ENCODE measurements at regions not wholly inside any gene's neighbourhood (a gene's known extent, or its start where the extent isn't known, plus 50 kb on each side); places are given as distances from the start of the nearest gene placed in this dataset.

GRCh38 chr12:84507956-84508850, 404.4 kb downstream of the SLC6A15 start:
- Histone ChIP-seq H3K4me1 (ENCODE audit: control insufficient read depth in 4 of 4, insufficient read depth in 4 of 4, low read length in 3 of 4) (no peaks in the 10 kb centered on the region), H3K9me3 (ENCODE audit: control insufficient read depth in 4 of 4, low read length in 3 of 4) (no peaks in the 10 kb centered on the region), H3K4me3 (ENCODE audit: low read depth in 1 of 3, low read length in 3 of 3) (no peak overlapping the region), H3K27ac (ENCODE audit: low read depth in 1 of 2, low read length in 2 of 2) (no peak overlapping the region), H3K36me3 (ENCODE audit: control insufficient read depth in 4 of 4, insufficient read depth in 3 of 4, low read depth in 1 of 4, low read length in 3 of 4) (no peaks in the 10 kb centered on the region), H3K9ac (ENCODE audit: low read depth in 1 of 2, low read length in 2 of 2) (no peak overlapping the region), H3K27me3 (ENCODE audit: control insufficient read depth in 4 of 4, insufficient read depth in 4 of 4, low read length in 3 of 4) (no peaks in the 10 kb centered on the region)
- DNase-seq (ENCODE audit: low spot score) = no peak
- TF ChIP-seq JUND (IDR thresholded peaks at IDR 0.05) = no peak
- no peak for TF ChIP-seq ZBTB33 (IDR thresholded peaks at IDR 0.05)
- no peak for TF ChIP-seq HNF4A (conservative IDR thresholded peaks at IDR 0.05)
- TF ChIP-seq EGR1 (IDR thresholded peaks at IDR 0.05; ENCODE audit: low read depth in 2 of 2) = no peak
- no peak for TF ChIP-seq HNF4G (IDR thresholded peaks at IDR 0.05)
- no peak for TF ChIP-seq RAD21 (IDR thresholded peaks at IDR 0.05)
- TF ChIP-seq YY1 (IDR thresholded peaks at IDR 0.05) = no peak
- no peak for TF ChIP-seq TAF1 (conservative IDR thresholded peaks at IDR 0.05)
- TF ChIP-seq FOXA1 (IDR thresholded peaks at IDR 0.05) = no peak
- TF ChIP-seq RXRA (IDR thresholded peaks at IDR 0.05) = no peak
- TF ChIP-seq GABPA (IDR thresholded peaks at IDR 0.05 in 1 of 2, conservative IDR thresholded peaks at IDR 0.05 in 1 of 2) = no peak
- TF ChIP-seq ATF3 (IDR thresholded peaks at IDR 0.05) = no peak
- TF ChIP-seq REST (IDR thresholded peaks at IDR 0.05) = no peak
- no peak for TF ChIP-seq SP1 (IDR thresholded peaks at IDR 0.05)
- TF ChIP-seq MAX (IDR thresholded peaks at IDR 0.05) = no peak
- no peak for TF ChIP-seq NR2F2 (IDR thresholded peaks at IDR 0.05)
- TF ChIP-seq CTCF (IDR thresholded peaks at IDR 0.05; ENCODE audit: low read depth, low read length, missing input control) = no peak
- TF ChIP-seq FOXA2 (IDR thresholded peaks at IDR 0.05) = no peak
- WGBS = 59% methylated on average over 6 of the region's 6 CpGs
